HEK293 (cell line): ENCODE measurements at regions not wholly inside any gene's neighbourhood (a gene's known extent, or its start where the extent isn't known, plus 50 kb on each side); places are given as distances from the start of the nearest gene placed in this dataset.

Experiments
- CTCF ChIA-PET: fragments of 350-600 bp; formaldehyde crosslinking; extraction: SDS; loops from one replicate; lab custom pipeline; 2021; ENCODE audit warnings: antibody characterized with exemption; lab: Yijun Ruan, JAX
- POLR2A ChIA-PET: fragments of 300-600 bp; formaldehyde crosslinking; extraction: SDS; loops from one replicate; lab custom pipeline; 2020; ENCODE audit warnings: antibody characterized with exemption, inconsistent platforms; lab: Yijun Ruan, JAX
- H3K27ac ChIP-seq: fragments of 200-500 bp; sonication (Bioruptor generic); 2 replicates; pipeline ENCODE4 v1.5.1; 2014; ENCODE audit warnings: low read depth, low read length, control low read depth, inconsistent platforms; ENCODE audit errors: extremely low read depth
- H3K36me3 ChIP-seq, 2 experiments: fragments of 200-500 bp in 1 of 2; sonication (Bioruptor generic) in 1 of 2; 1 replicate in 1 of 2; 2 replicates in 1 of 2; pipeline ENCODE4 v1.5.1; 2014 to 2017; ENCODE audit warnings: inconsistent platforms in 2 of 2, low read length in 2 of 2; ENCODE audit not compliant: control insufficient read depth in 2 of 2, insufficient read depth in 1 of 2
- H3K4me1 ChIP-seq: fragments of 200-500 bp; sonication (Bioruptor generic); 2 replicates; pipeline ENCODE4 v1.5.1; 2014; ENCODE audit warnings: mild to moderate bottlenecking, low read length, inconsistent platforms; ENCODE audit not compliant: control insufficient read depth, insufficient read depth
- H3K4me3 ChIP-seq: 2 replicates; pipeline ENCODE4 v1.5.1; 2011; ENCODE audit warnings: low read depth, mild to moderate bottlenecking, control low read depth, low read length, moderate library complexity
- H3K9me3 ChIP-seq: fragments of 200-500 bp; sonication (Bioruptor generic); 2 replicates; pipeline ENCODE4 v1.5.1; 2014; ENCODE audit warnings: low read depth, low read length, inconsistent platforms; ENCODE audit not compliant: control insufficient read depth, insufficient read depth
- BCL11A ChIP-seq: fragments of 450-650 bp; formaldehyde crosslinking; IDR thresholded peaks from 2 replicates; pipeline ENCODE4 v1.5.1; 2016; ENCODE audit warnings: low read depth, missing biosample characterization, missing genetic modification characterization
- CTCF ChIP-seq: fragments of 450-650 bp; formaldehyde crosslinking; IDR thresholded peaks from 2 replicates; pipeline ENCODE4 v1.5.1; 2016; ENCODE audit warnings: missing biosample characterization, missing genetic modification characterization
- EGR2 ChIP-seq: fragments of 450-650 bp; formaldehyde crosslinking; IDR thresholded peaks from 2 replicates; pipeline ENCODE4 v1.5.1; 2016; ENCODE audit warnings: low read depth, missing biosample characterization, missing genetic modification characterization
- FEZF1 ChIP-seq: fragments of 450-650 bp; formaldehyde crosslinking; IDR thresholded peaks from 2 replicates; pipeline ENCODE4 v1.5.1; 2016; ENCODE audit warnings: missing biosample characterization, missing genetic modification characterization
- GLI4 ChIP-seq: fragments of 450-650 bp; formaldehyde crosslinking; IDR thresholded peaks from 2 replicates; pipeline ENCODE4 v1.5.1; 2016; ENCODE audit warnings: missing biosample characterization, missing genetic modification characterization
- GLIS1 ChIP-seq: fragments of 450-650 bp; formaldehyde crosslinking; IDR thresholded peaks from 2 replicates; pipeline ENCODE4 v1.5.1; 2016; ENCODE audit warnings: missing biosample characterization, missing genetic modification characterization
- INSM2 ChIP-seq: fragments of 450-650 bp; formaldehyde crosslinking; IDR thresholded peaks from 2 replicates; pipeline ENCODE4 v1.5.1; 2016; ENCODE audit warnings: missing biosample characterization, missing genetic modification characterization
- KLF7 ChIP-seq: fragments of 450-650 bp; formaldehyde crosslinking; IDR thresholded peaks from 2 replicates; pipeline ENCODE4 v1.5.1; 2016; ENCODE audit warnings: missing biosample characterization, missing genetic modification characterization, borderline replicate concordance
- RBAK ChIP-seq: fragments of 450-650 bp; formaldehyde crosslinking; IDR thresholded peaks from 2 replicates; pipeline ENCODE4 v1.5.1; 2016; ENCODE audit warnings: missing biosample characterization, missing genetic modification characterization
- WT1 ChIP-seq: fragments of 450-650 bp; formaldehyde crosslinking; IDR thresholded peaks from 2 replicates; pipeline ENCODE4 v1.5.1; 2016; ENCODE audit warnings: missing biosample characterization, missing genetic modification characterization
- ZBTB1 ChIP-seq: fragments of 450-650 bp; formaldehyde crosslinking; IDR thresholded peaks from 2 replicates; pipeline ENCODE4 v1.5.1; 2016; ENCODE audit warnings: missing biosample characterization, missing genetic modification characterization
- ZBTB21 ChIP-seq: fragments of 450-650 bp; formaldehyde crosslinking; IDR thresholded peaks from 2 replicates; pipeline ENCODE4 v1.5.1; 2017; ENCODE audit warnings: missing biosample characterization, missing genetic modification characterization
- ZNF138 ChIP-seq: fragments of 450-650 bp; formaldehyde crosslinking; IDR thresholded peaks from 2 replicates; pipeline ENCODE4 v1.5.1; 2016; ENCODE audit warnings: missing biosample characterization, missing genetic modification characterization, borderline replicate concordance
- ZNF211 ChIP-seq: fragments of 450-650 bp; formaldehyde crosslinking; IDR thresholded peaks from 2 replicates; pipeline ENCODE4 v1.5.1; 2016; ENCODE audit warnings: low read depth, missing biosample characterization, missing genetic modification characterization
- ZNF221 ChIP-seq: fragments of 450-650 bp; formaldehyde crosslinking; IDR thresholded peaks from 2 replicates; pipeline ENCODE4 v1.5.1; 2017; ENCODE audit warnings: missing biosample characterization, missing genetic modification characterization, borderline replicate concordance
- ZNF274 ChIP-seq, 2 experiments: fragments of 200-500 bp in 1 of 2; fragments of 450-650 bp in 1 of 2; sonication (Bioruptor generic) in 1 of 2; formaldehyde crosslinking in 1 of 2; IDR thresholded peaks; 2 replicates each; pipeline versions ENCODE4 v1.5.1 to v1.6.1; 2014 to 2016; ENCODE audit warnings: borderline replicate concordance in 1 of 2, inconsistent platforms in 1 of 2, low read length in 1 of 2, missing biosample characterization in 1 of 2, missing genetic modification characterization in 1 of 2
- ZNF501 ChIP-seq: fragments of 450-650 bp; formaldehyde crosslinking; IDR thresholded peaks from 2 replicates; pipeline ENCODE4 v1.5.1; 2016; ENCODE audit warnings: missing biosample characterization, missing genetic modification characterization
- ZNF510 ChIP-seq: fragments of 450-650 bp; formaldehyde crosslinking; IDR thresholded peaks from 2 replicates; pipeline ENCODE4 v1.5.1; 2018; ENCODE audit warnings: mild to moderate bottlenecking, missing genetic modification characterization, missing biosample characterization; ENCODE audit not compliant: insufficient replicate concordance
- ZNF513 ChIP-seq: fragments of 450-650 bp; IDR thresholded peaks from 2 replicates; pipeline ENCODE4 v1.5.1; 2018; ENCODE audit warnings: missing biosample characterization, missing genetic modification characterization
- ZNF518A ChIP-seq: fragments of 450-650 bp; formaldehyde crosslinking; conservative IDR thresholded peaks from 2 replicates; pipeline ENCODE4 v1.5.1; 2016; ENCODE audit warnings: low read depth, missing biosample characterization, missing genetic modification characterization
- ZNF548 ChIP-seq: fragments of 450-650 bp; formaldehyde crosslinking; IDR thresholded peaks from 2 replicates; pipeline ENCODE4 v1.5.1; 2016; ENCODE audit warnings: missing biosample characterization, missing genetic modification characterization
- ZNF558 ChIP-seq: fragments of 450-650 bp; formaldehyde crosslinking; IDR thresholded peaks from 2 replicates; pipeline ENCODE4 v1.5.1; 2016; ENCODE audit warnings: missing biosample characterization, missing genetic modification characterization
- ZNF585B ChIP-seq: fragments of 450-650 bp; formaldehyde crosslinking; IDR thresholded peaks from 2 replicates; pipeline ENCODE4 v1.5.1; 2016; ENCODE audit warnings: missing biosample characterization, missing genetic modification characterization
- ZNF629 ChIP-seq: fragments of 450-650 bp; formaldehyde crosslinking; IDR thresholded peaks from 2 replicates; pipeline ENCODE4 v1.5.1; 2017; ENCODE audit warnings: missing biosample characterization, missing genetic modification characterization
- ZNF658 ChIP-seq: fragments of 450-650 bp; formaldehyde crosslinking; IDR thresholded peaks from 2 replicates; pipeline ENCODE4; 2016; ENCODE audit warnings: missing biosample characterization, missing genetic modification characterization
- ZNF660 ChIP-seq: fragments of 450-650 bp; IDR thresholded peaks from 2 replicates; pipeline ENCODE4 v1.5.1; 2018; ENCODE audit warnings: missing biosample characterization, mild to moderate bottlenecking, missing genetic modification characterization
- ZNF670 ChIP-seq: fragments of 450-650 bp; formaldehyde crosslinking; IDR thresholded peaks from 2 replicates; pipeline ENCODE4 v1.5.1; 2016; ENCODE audit warnings: missing biosample characterization, missing genetic modification characterization, low read depth
- ZNF747 ChIP-seq: fragments of 450-650 bp; formaldehyde crosslinking; IDR thresholded peaks from 2 replicates; pipeline ENCODE4 v1.5.1; 2016; ENCODE audit warnings: missing biosample characterization, missing genetic modification characterization
- ZSCAN30 ChIP-seq: fragments of 450-650 bp; IDR thresholded peaks from 2 replicates; pipeline ENCODE4 v1.5.1; 2018; ENCODE audit warnings: missing biosample characterization, mild to moderate bottlenecking, missing genetic modification characterization, moderate library complexity

DNA sequence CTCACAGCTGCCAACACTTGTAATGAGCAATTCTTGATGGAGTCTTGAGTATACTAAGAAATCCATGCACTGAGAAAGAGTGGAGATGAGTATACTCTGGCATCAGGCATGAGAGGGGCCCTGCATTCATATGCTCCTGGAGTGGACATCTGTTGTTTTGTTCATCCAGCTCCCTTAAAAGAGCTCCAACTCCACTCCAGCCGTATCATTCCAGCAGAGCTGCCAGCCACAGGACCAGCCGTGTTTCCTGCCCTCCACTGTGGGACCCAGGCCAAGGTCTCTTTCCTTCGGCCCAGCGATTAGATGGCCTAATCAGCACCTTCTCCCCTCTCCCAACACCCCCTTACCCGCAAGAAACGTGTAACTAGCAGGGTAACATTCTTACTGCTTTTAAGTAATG, 144.5 kb downstream of the OMA1 start:
- TF ChIP-seq ZNF221 = no peak
- TF ChIP-seq ZNF670 (tag by site-specific recombination) = no peak
- no peak for TF ChIP-seq BCL11A (tag by site-specific recombination)
- no peak for TF ChIP-seq ZNF558 (tag by site-specific recombination)
- TF ChIP-seq ZBTB1 (tag by site-specific recombination) = no peak
- TF ChIP-seq ZNF747 = no peak
- no peak for TF ChIP-seq EGR2 (tag by site-specific recombination)
- no peak for TF ChIP-seq KLF7
- TF ChIP-seq ZNF274 (IDR thresholded peaks at IDR 0.05; ENCODE audit: low read length) = no peak
- no peak for TF ChIP-seq ZNF274 (tag by site-specific recombination; IDR thresholded peaks at IDR 0.05; ENCODE audit: borderline replicate concordance)
- no peak for TF ChIP-seq ZNF510
- no peak for TF ChIP-seq ZNF501 (tag by site-specific recombination)
- no peak for TF ChIP-seq ZNF548 (tag by site-specific recombination)
- no peak for TF ChIP-seq FEZF1 (tag by site-specific recombination)
- TF ChIP-seq ZNF138 (tag by site-specific recombination) = no peak
- TF ChIP-seq ZNF513 (tag by site-specific recombination) = no peak
- no peak for TF ChIP-seq ZNF211 (tag by site-specific recombination)
- TF ChIP-seq ZNF660 (tag by site-specific recombination) = no peak
- no peak for TF ChIP-seq ZNF629 (tag by site-specific recombination)
- no peak for TF ChIP-seq GLIS1
- no peak for TF ChIP-seq ZNF518A (tag by site-specific recombination)
- H3K27ac ChIP-seq = no peak overlapping the region
- H3K9me3 ChIP-seq = no peaks in the 10 kb centered on the region
- no peaks in the 10 kb centered on the region for H3K36me3 ChIP-seq
- POLR2A ChIA-PET = no interaction called here
- no peak overlapping the region for H3K4me3 ChIP-seq
- no peaks in the 10 kb centered on the region for H3K4me1 ChIP-seq
- CTCF ChIA-PET = no interaction called here

DNA sequence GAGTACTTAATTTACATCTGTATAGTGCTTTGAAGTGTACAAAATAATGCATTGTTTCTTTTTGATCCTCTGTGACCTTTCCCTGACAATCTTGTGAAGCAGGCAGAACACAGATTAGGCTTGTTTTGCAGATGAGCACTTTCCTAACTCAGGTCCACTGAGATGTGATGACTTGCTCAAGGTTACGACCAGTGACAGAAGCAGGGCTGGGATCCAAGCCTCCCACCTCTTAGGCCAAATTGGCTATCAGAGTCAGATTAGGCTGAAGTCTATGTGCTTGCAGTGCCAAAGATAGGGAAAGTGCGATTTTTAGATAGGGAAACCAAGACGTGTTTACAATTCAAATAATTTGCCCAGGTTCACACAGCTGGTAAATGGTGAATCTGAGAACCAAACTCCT, 147.3 kb downstream of the OMA1 start:
- POLR2A ChIA-PET = no interaction called here
- CTCF ChIA-PET = no interaction called here
- Histone ChIP-seq H3K9me3 (no peaks in the 10 kb centered on the region), H3K4me3 (no peak overlapping the region), H3K4me1 (no peaks in the 10 kb centered on the region), H3K36me3 (no peaks in the 10 kb centered on the region), H3K27ac (no peak overlapping the region)
- no peak for TF ChIP-seq RBAK (tag by site-specific recombination)
- TF ChIP-seq ZNF221 = no peak
- no peak for TF ChIP-seq ZNF585B
- TF ChIP-seq WT1 (tag by site-specific recombination) = no peak
- TF ChIP-seq INSM2 (tag by site-specific recombination) = no peak
- TF ChIP-seq ZSCAN30 (tag by site-specific recombination) = no peak
- TF ChIP-seq GLIS1 = no peak
- no peak for TF ChIP-seq CTCF
- TF ChIP-seq ZBTB21 (tag by site-specific recombination) = no peak
- TF ChIP-seq GLI4 (tag by site-specific recombination) = no peak
- no peak for TF ChIP-seq ZNF658 (tag by site-specific recombination)
